ENCODE measurements at regions not wholly inside any gene's neighbourhood (a gene's known extent, or its start where the extent isn't known, plus 50 kb on each side); places are given as distances from the start of the nearest gene placed in this dataset.

DNA sequence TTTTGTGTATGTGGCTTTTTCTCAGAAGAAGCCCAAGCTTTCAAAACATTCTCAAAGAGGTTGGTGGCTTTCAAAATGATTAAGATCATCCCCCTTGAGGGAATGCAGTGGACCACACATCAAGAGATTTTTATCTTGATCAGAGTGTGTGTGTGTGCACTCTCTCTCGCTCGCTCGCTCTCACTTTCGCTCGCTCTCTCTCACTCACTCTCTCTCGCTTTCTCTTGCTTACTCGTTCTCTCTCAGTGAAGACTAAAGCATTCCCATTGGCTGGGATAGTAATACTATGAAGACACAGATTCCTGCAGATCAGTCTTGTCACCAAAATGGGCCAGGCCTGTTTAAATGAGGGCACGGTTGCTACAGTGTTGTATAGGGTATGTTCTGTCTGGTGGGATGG is 365.7 kb downstream of the EDEM1 start:
- TF ChIP-seq, protein P1, sequence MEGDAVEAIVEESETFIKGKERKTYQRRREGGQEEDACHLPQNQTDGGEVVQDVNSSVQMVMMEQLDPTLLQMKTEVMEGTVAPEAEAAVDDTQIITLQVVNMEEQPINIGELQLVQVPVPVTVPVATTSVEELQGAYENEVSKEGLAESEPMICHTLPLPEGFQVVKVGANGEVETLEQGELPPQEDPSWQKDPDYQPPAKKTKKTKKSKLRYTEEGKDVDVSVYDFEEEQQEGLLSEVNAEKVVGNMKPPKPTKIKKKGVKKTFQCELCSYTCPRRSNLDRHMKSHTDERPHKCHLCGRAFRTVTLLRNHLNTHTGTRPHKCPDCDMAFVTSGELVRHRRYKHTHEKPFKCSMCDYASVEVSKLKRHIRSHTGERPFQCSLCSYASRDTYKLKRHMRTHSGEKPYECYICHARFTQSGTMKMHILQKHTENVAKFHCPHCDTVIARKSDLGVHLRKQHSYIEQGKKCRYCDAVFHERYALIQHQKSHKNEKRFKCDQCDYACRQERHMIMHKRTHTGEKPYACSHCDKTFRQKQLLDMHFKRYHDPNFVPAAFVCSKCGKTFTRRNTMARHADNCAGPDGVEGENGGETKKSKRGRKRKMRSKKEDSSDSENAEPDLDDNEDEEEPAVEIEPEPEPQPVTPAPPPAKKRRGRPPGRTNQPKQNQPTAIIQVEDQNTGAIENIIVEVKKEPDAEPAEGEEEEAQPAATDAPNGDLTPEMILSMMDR (IDR thresholded peaks at IDR 0.05 in 8 of 11, conservative IDR thresholded peaks at IDR 0.05 in 3 of 11): no peak
- TF ChIP-seq POLR2A (IDR thresholded peaks at IDR 0.05) (no peak), POLR2AphosphoS5 (IDR thresholded peaks at IDR 0.05) (no peak)

Measured in spleen (tissue), 7 donors.